Fibroblast of the aortic adventitia (primary cell): ENCODE measurements at regions not wholly inside any gene's neighbourhood (a gene's known extent, or its start where the extent isn't known, plus 50 kb on each side); places are given as distances from the start of the nearest gene placed in this dataset.
A peak's percentile ranks its signal among the peaks of the same experiment; 100 is the strongest.

ENCODE experiments used
- DNase-seq: peaks from one replicate; pipeline ENCODE4 v3.0.0-alpha.2; 2010; ENCODE audit warnings: low read depth
- H3K4me3 ChIP-seq: 2 replicates; pipeline ENCODE4 v1.5.1; 2011; ENCODE audit warnings: low read depth, mild to moderate bottlenecking, control low read depth, low read length, moderate library complexity
- CTCF ChIP-seq: IDR thresholded peaks from 2 replicates; pipeline ENCODE4 v1.5.1; 2011; ENCODE audit warnings: mild to moderate bottlenecking, low read length, control low read depth, inconsistent platforms; ENCODE audit not compliant: insufficient read depth

DNA sequence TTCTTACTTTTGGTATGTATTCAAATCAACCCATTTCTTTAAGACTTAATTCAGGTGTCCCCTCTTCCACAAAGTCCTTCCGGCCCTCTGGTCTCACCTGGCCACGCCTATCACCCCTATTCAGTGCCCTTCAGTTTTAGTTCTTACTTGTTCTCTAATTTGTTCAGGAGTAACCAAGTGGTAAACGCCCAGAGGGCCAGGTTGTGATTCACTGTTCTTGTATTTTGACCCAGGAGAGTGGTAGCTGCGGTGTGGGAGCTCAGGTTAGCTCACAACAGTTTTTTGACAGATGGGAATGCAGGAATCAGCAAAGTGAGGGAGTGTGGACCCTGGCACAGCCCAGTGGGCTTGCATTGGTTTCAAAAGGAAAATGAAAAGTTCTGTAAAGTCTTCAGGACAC, 81.7 kb upstream of the RIPOR2 start:
- TF ChIP-seq CTCF: no peak
- no peak for DNase-seq
- H3K4me3 ChIP-seq: no peak overlapping the region

- peak; percentile 54 for TF ChIP-seq CTCF
- no peak overlapping the region for H3K4me3 ChIP-seq
- DNase-seq: peak; percentile 64
Observed at GRCh38 chr6:25017932-25018567, 82.3 kb upstream of the RIPOR2 start.

DNA sequence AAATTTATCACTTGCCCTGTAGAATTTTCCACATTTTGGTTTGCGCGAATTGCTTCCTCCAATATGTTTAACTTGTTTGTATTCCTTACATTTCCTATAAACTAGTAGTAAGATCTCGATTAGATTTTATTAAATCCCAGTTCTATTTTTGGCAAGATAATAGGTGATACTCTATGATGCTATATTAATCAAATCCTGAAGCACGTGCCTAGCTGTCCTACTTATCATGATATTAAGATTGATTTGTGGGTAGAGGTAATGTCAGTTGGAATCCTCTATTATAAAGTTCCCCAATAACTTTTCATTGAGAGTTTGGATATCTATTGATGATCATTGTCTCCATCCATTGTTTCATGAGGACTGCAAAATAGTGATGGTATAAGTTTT, 82.8 kb upstream of the RIPOR2 start:
- no peak for DNase-seq

DNA sequence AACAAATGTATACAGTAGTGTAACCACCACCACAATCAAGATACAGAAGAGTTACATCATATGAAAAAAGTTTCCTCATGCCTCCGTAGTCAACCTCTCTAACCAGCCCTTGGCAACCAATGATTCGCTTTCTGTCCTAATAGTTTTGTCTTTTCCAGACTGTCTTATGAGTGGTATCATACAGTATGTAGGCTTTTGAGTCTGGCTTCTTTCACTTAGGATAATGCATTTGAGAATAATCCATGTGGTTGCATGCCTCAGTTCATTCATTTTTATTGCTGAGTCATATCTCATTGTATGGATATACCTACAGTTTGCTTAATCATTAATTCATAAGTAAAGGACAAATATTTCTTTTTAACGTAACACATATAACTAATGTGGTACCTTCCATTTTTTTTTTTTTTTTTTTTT, 86.4 kb upstream of the RIPOR2 start:
- peak; percentile 28 for DNase-seq
- no peak for TF ChIP-seq CTCF
- no peak overlapping the region for H3K4me3 ChIP-seq

More for the DNA sequence above, 82.8 kb upstream of the RIPOR2 start:
- no peak for TF ChIP-seq CTCF
- no peak overlapping the region for H3K4me3 ChIP-seq

GRCh38 chr6:25023781-25024180, 88.0 kb upstream of the RIPOR2 start:
- TF ChIP-seq CTCF: no peak
- no peak overlapping the region for H3K4me3 ChIP-seq
- no peak for DNase-seq

GRCh38 chr6:25024821-25025220, 89.1 kb upstream of the RIPOR2 start:
- TF ChIP-seq CTCF: no peak
- no peak overlapping the region for H3K4me3 ChIP-seq
- no peak for DNase-seq
